Uterus (tissue), 3 donors: ENCODE measurements at regions not wholly inside any gene's neighbourhood (a gene's known extent, or its start where the extent isn't known, plus 50 kb on each side); places are given as distances from the start of the nearest gene placed in this dataset.

Experiments
- DNase-seq, 2 donors: peaks; one replicate each; pipeline ENCODE4 v3.0.0-alpha.2; 2019 to 2020
- H3K27ac ChIP-seq, 2 donors: fragments of 200-600 bp; sonication (generic); 1 replicate in 1 of 2; 2 replicates in 1 of 2; pipeline ENCODE4 v1.5.1; 2016 to 2018
- H3K27me3 ChIP-seq, 2 donors: fragments of 200-600 bp; sonication (generic); one replicate each; pipeline ENCODE4 v1.5.1; 2018 to 2019; ENCODE audit warnings: control low read depth in 1 of 2
- H3K36me3 ChIP-seq, 2 donors: fragments of 200-600 bp; sonication (generic); one replicate each; pipeline ENCODE4 v1.5.1; 2019; ENCODE audit warnings: control low read depth in 1 of 2
- H3K4me1 ChIP-seq, 2 donors: fragments of 200-600 bp; sonication (generic); one replicate each; pipeline ENCODE4 v1.5.1; 2018 to 2019; ENCODE audit warnings: control low read depth in 1 of 2
- H3K4me3 ChIP-seq, 2 donors: fragments of 200-600 bp; sonication (generic); 1 replicate in 1 of 2; 2 replicates in 1 of 2; pipeline ENCODE4 v1.5.1; 2018 to 2019; ENCODE audit warnings: mild to moderate bottlenecking in 1 of 2
- H3K9me3 ChIP-seq, 2 donors: fragments of 200-600 bp; sonication (generic); one replicate each; pipeline ENCODE4 v1.5.1; 2019; ENCODE audit warnings: control low read depth in 1 of 2
- CTCF ChIP-seq, 4 experiments: fragments of 200-600 bp in 2 of 4; fragments of 450-650 bp in 2 of 4; sonication (generic) in 2 of 4; IDR thresholded peaks; one replicate each; pipeline ENCODE4 v1.5.1; 2016 to 2019; ENCODE audit warnings: antibody characterized with exemption in 4 of 4, mild to moderate bottlenecking in 2 of 4, moderate library complexity in 1 of 4
- POLR2A ChIP-seq, 2 donors: fragments of 450-650 bp; IDR thresholded peaks; one replicate each; pipeline ENCODE4 v1.6.1; 2016; ENCODE audit warnings: antibody characterized with exemption in 2 of 2, mild to moderate bottlenecking in 1 of 2, moderate library complexity in 1 of 2
- intact Hi-C: fragments of 100-400 bp; cut with DNase I; formaldehyde crosslinking; loops from one replicate; pipeline ENCODE4 v1.15.1; 2023; ENCODE audit warnings: low total_unique reads
- donor health status: DM: yes; HTN: yes; CAD: no.

- DNase-seq, result no peak
- TF ChIP-seq POLR2A (IDR thresholded peaks at IDR 0.05), result no peak
- no peak for TF ChIP-seq CTCF (IDR thresholded peaks at IDR 0.05)
- Histone ChIP-seq H3K36me3 (no peaks in the 10 kb centered on the region), H3K27ac (no peak overlapping the region), H3K27me3 (no peaks in the 10 kb centered on the region), H3K4me3 (no peak overlapping the region), H3K9me3 (no peaks in the 10 kb centered on the region), H3K4me1 (no peaks in the 10 kb centered on the region)
- intact Hi-C loops, result no loop called here
Measured at GRCh38 chr17:53137869-53138268, 684.9 kb upstream of the KIF2B start.

GRCh38 chr17:53135969-53136368 lies 686.8 kb upstream of the KIF2B start:
- no peak overlapping the region for H3K4me3 ChIP-seq
- no peaks in the 10 kb centered on the region for H3K4me1 ChIP-seq
- intact Hi-C loops, result no loop called here
- DNase-seq, result no peak
- H3K36me3 ChIP-seq, result no peaks in the 10 kb centered on the region
- H3K27ac ChIP-seq, result no peak overlapping the region
- TF ChIP-seq CTCF (IDR thresholded peaks at IDR 0.05) (no peak), POLR2A (IDR thresholded peaks at IDR 0.05) (no peak)
- H3K9me3 ChIP-seq, result no peaks in the 10 kb centered on the region
- no peaks in the 10 kb centered on the region for H3K27me3 ChIP-seq

GRCh38 chr17:53134548-53134947 lies 688.2 kb upstream of the KIF2B start:
- Histone ChIP-seq H3K27ac (no peak overlapping the region), H3K27me3 (no peaks in the 10 kb centered on the region), H3K36me3 (no peaks in the 10 kb centered on the region), H3K9me3 (no peaks in the 10 kb centered on the region), H3K4me1 (no peaks in the 10 kb centered on the region), H3K4me3 (no peak overlapping the region)
- DNase-seq, result no peak
- intact Hi-C loops, result no loop called here
- TF ChIP-seq CTCF (IDR thresholded peaks at IDR 0.05), result no peak
- TF ChIP-seq POLR2A (IDR thresholded peaks at IDR 0.05), result no peak

- TF ChIP-seq CTCF (IDR thresholded peaks at IDR 0.05) (no peak), POLR2A (IDR thresholded peaks at IDR 0.05) (no peak)
- H3K9me3 ChIP-seq, result no peaks in the 10 kb centered on the region
- intact Hi-C loops, result no loop called here
- no peaks in the 10 kb centered on the region for H3K4me1 ChIP-seq
- no peaks in the 10 kb centered on the region for H3K27me3 ChIP-seq
- DNase-seq, result no peak
- H3K27ac ChIP-seq, result no peak overlapping the region
- H3K36me3 ChIP-seq, result no peaks in the 10 kb centered on the region
- H3K4me3 ChIP-seq, result no peak overlapping the region
Measured at GRCh38 chr17:53133876-53134275, 688.9 kb upstream of the KIF2B start.

- intact Hi-C loops, result no loop called here
- no peak for DNase-seq
- Histone ChIP-seq H3K4me1 (no peaks in the 10 kb centered on the region), H3K36me3 (no peaks in the 10 kb centered on the region), H3K27ac (no peak overlapping the region), H3K27me3 (no peaks in the 10 kb centered on the region), H3K9me3 (no peaks in the 10 kb centered on the region), H3K4me3 (no peak overlapping the region)
- TF ChIP-seq CTCF (IDR thresholded peaks at IDR 0.05) (no peak), POLR2A (IDR thresholded peaks at IDR 0.05) (no peak)
Measured at GRCh38 chr17:53129863-53130262, 692.9 kb upstream of the KIF2B start.
